SK-N-SH treated with all-trans-retinoic acid at 6 μM for 48 hours (cell line): ENCODE measurements at regions not wholly inside any gene's neighbourhood (a gene's known extent, or its start where the extent isn't known, plus 50 kb on each side); places are given as distances from the start of the nearest gene placed in this dataset.

ENCODE experiments used
- ARNTL ChIP-seq: fragments of 450-650 bp; formaldehyde crosslinking; IDR thresholded peaks from 2 replicates; pipeline ENCODE4 v1.5.0; 2020; ENCODE audit warnings: low read depth, mild to moderate bottlenecking, moderate library complexity, borderline replicate concordance
- BACH2 ChIP-seq: fragments of 250-450 bp; sonication (Bioruptor Pico); IDR thresholded peaks from 2 replicates; pipeline ENCODE4 v1.9.0; 2021; ENCODE audit warnings: mild to moderate bottlenecking, borderline replicate concordance
- CSDC2 ChIP-seq: fragments of 250-450 bp; sonication (Bioruptor Pico); IDR thresholded peaks from 2 replicates; pipeline ENCODE4 v1.5.0; 2020; ENCODE audit warnings: mild to moderate bottlenecking, moderate library complexity
- CSRNP3 ChIP-seq: fragments of 250-450 bp; sonication (Bioruptor Pico); IDR thresholded peaks from 2 replicates; pipeline ENCODE4 v1.5.1; 2021; ENCODE audit warnings: mild to moderate bottlenecking, moderate library complexity
- ESRRG ChIP-seq: fragments of 250-450 bp; sonication (Bioruptor Pico); IDR thresholded peaks from 2 replicates; pipeline ENCODE4 v1.6.1; 2021; ENCODE audit warnings: mild to moderate bottlenecking
- RARB ChIP-seq: fragments of 250-450 bp; sonication (Bioruptor Pico); IDR thresholded peaks from 2 replicates; pipeline ENCODE4 v1.8.0; 2021; ENCODE audit warnings: mild to moderate bottlenecking, moderate library complexity
- SNAI2 ChIP-seq: fragments of 250-450 bp; sonication (Bioruptor Pico); IDR thresholded peaks from 2 replicates; pipeline ENCODE4 v1.5.0; 2020; ENCODE audit warnings: mild to moderate bottlenecking, moderate library complexity
- TCF4 ChIP-seq: fragments of 250-450 bp; sonication (Bioruptor Pico); IDR thresholded peaks from 2 replicates; pipeline ENCODE4 v1.8.0; 2021; ENCODE audit warnings: mild to moderate bottlenecking, moderate library complexity, borderline replicate concordance
- TOX ChIP-seq: fragments of 250-450 bp; sonication (Bioruptor Pico); IDR thresholded peaks from 2 replicates; pipeline ENCODE4 v1.8.0; 2021; ENCODE audit warnings: mild to moderate bottlenecking, moderate library complexity, borderline replicate concordance
- ZFP3 ChIP-seq: fragments of 250-450 bp; sonication (Bioruptor Pico); IDR thresholded peaks from 2 replicates; pipeline ENCODE4 v1.5.0; 2020; ENCODE audit warnings: mild to moderate bottlenecking, moderate library complexity
- ZNF70 ChIP-seq: fragments of 450-650 bp; formaldehyde crosslinking; IDR thresholded peaks from 2 replicates; pipeline ENCODE4 v1.5.0; 2020; ENCODE audit warnings: mild to moderate bottlenecking, moderate library complexity

- TF ChIP-seq TCF4: no peak
- TF ChIP-seq CSDC2 (CRISPR knock-in tag): no peak
- no peak for TF ChIP-seq CSRNP3 (CRISPR knock-in tag)
- no peak for TF ChIP-seq TOX (CRISPR knock-in tag)
- no peak for TF ChIP-seq ARNTL (CRISPR knock-in tag)
- no peak for TF ChIP-seq ZFP3 (CRISPR knock-in tag)
- TF ChIP-seq BACH2 (CRISPR knock-in tag): no peak
- no peak for TF ChIP-seq ZNF70
- no peak for TF ChIP-seq ESRRG (CRISPR knock-in tag)
- TF ChIP-seq SNAI2 (CRISPR knock-in tag): no peak
- TF ChIP-seq RARB: no peak
Measured at GRCh38 chr17:63314761-63315160, 131.3 kb downstream of the CYB561 start.
